HepG2 (cell line): ENCODE measurements at regions not wholly inside any gene's neighbourhood (a gene's known extent, or its start where the extent isn't known, plus 50 kb on each side); places are given as distances from the start of the nearest gene placed in this dataset.
A peak's percentile ranks its signal among the peaks of the same experiment; 100 is the strongest.

Experiments
- ATAC-seq: fragments of 200-7000 bp; cut with Tn5 transposase; 3 replicates; pipeline ENCODE4 v1.9.1; 2020; ENCODE audit warnings: mild to moderate bottlenecking, moderate library complexity
- BruUV-seq: library from RNA; stranded (reverse); fragments of 400-500 nt; replicated peaks from 2 replicates; lab custom pipeline; 2021; lab: Mats Ljungman, UMichigan
- CTCF ChIA-PET: fragments of 300-600 bp; formaldehyde crosslinking; extraction: SDS; loops from one replicate; lab custom pipeline; 2021; ENCODE audit warnings: low total read pairs, inconsistent platforms, low intra/inter-chr PET ratio; lab: Yijun Ruan, JAX
- POLR2A ChIA-PET: fragments of 350-600 bp; sonication (Branson Sonifier 250); formaldehyde crosslinking; loops from one replicate; lab custom pipeline; 2020; ENCODE audit warnings: antibody characterized with exemption, inconsistent platforms; lab: Yijun Ruan, JAX
- DNase-seq: peaks from one replicate; pipeline ENCODE4 v3.0.0-alpha.2; 2015; ENCODE audit warnings: low spot score
- FAIRE-seq: peaks from 3 replicates; lab custom pipeline; 2011; peaks lifted over from hg19 to GRCh38; lab: Jason Lieb, UNC
- H2AFZ ChIP-seq: one replicate; pipeline ENCODE4 v1.6.1; 2011; ENCODE audit warnings: low read length, inconsistent platforms
- H3K27ac ChIP-seq: fragments of 300-600 bp; 3 replicates; pipeline ENCODE4 v1.8.0; 2011; ENCODE audit warnings: mixed run types, mild to moderate bottlenecking, mixed read lengths, low read length, inconsistent platforms; ENCODE audit not compliant: insufficient read depth; ENCODE audit errors: extremely low read length
- H3K27me3 ChIP-seq, 2 experiments: fragments of 200-600 bp in 1 of 2; 2 replicates in 1 of 2; 3 replicates in 1 of 2; pipeline versions ENCODE4 v1.6.0 to v1.8.0; 2011; ENCODE audit warnings: low read length in 2 of 2, mild to moderate bottlenecking in 2 of 2, moderate library complexity in 2 of 2, inconsistent platforms in 1 of 2; ENCODE audit not compliant: insufficient read depth in 2 of 2, control insufficient read depth in 1 of 2
- H3K36me3 ChIP-seq, 2 experiments: fragments of 200-600 bp in 1 of 2; replicated peaks in 1 of 2; 2 replicates in 1 of 2; 3 replicates in 1 of 2; pipeline versions ENCODE4 v1.5.1 to v1.8.0; 2011; ENCODE audit warnings: low read length in 2 of 2, inconsistent platforms in 1 of 2; ENCODE audit not compliant: insufficient read depth in 2 of 2, control insufficient read depth in 1 of 2
- H3K4me1 ChIP-seq: 2 replicates; pipeline ENCODE4 v1.5.1; 2012; ENCODE audit warnings: low read length, inconsistent platforms; ENCODE audit not compliant: insufficient read depth
- H3K4me2 ChIP-seq: 2 replicates; pipeline ENCODE4 v1.6.0; 2011; ENCODE audit warnings: low read depth, low read length, inconsistent platforms
- H3K4me3 ChIP-seq, 3 experiments: fragments of 200-600 bp in 1 of 3; sonication (generic), shearing (Covaris generic) in 1 of 3; replicated peaks in 1 of 3; 2 replicates each; pipeline ENCODE4 v1.5.1; 2011 to 2016; ENCODE audit warnings: low read length in 3 of 3, inconsistent platforms in 2 of 3, low read depth in 2 of 3, mild to moderate bottlenecking in 2 of 3, control low read depth in 1 of 3, mixed read lengths in 1 of 3; ENCODE audit not compliant: insufficient read depth in 1 of 3
- H3K79me2 ChIP-seq: one replicate; pipeline ENCODE4 v1.6.1; 2011; ENCODE audit warnings: low read length, inconsistent platforms; ENCODE audit not compliant: insufficient read depth
- H3K9ac ChIP-seq: 2 replicates; pipeline ENCODE4 v1.6.0; 2011; ENCODE audit warnings: mild to moderate bottlenecking, low read depth, low read length, inconsistent platforms; ENCODE audit not compliant: insufficient read depth
- H3K9me3 ChIP-seq: 2 replicates; pipeline ENCODE4 v1.5.1; 2012; ENCODE audit warnings: mild to moderate bottlenecking, low read length
- H4K20me1 ChIP-seq: 2 replicates; pipeline ENCODE4 v1.6.0; 2011; ENCODE audit warnings: inconsistent platforms, mild to moderate bottlenecking, low read length, moderate library complexity; ENCODE audit not compliant: insufficient read depth
- CENPT ChIP-seq: sonication (generic); formaldehyde crosslinking; IDR thresholded peaks from 2 replicates; pipeline ENCODE4 v1.8.0; 2022; ENCODE audit warnings: low read depth, mild to moderate bottlenecking, moderate library complexity, missing genetic modification reagents
- HOXA7 ChIP-seq: sonication (generic); formaldehyde crosslinking; IDR thresholded peaks from 2 replicates; pipeline ENCODE4 v1.8.1; 2022; ENCODE audit warnings: mild to moderate bottlenecking, missing genetic modification reagents, moderate library complexity
- JARID2 ChIP-seq: sonication (generic); formaldehyde crosslinking; IDR thresholded peaks from 2 replicates; pipeline ENCODE4 v1.8.1; 2023; ENCODE audit warnings: missing genetic modification reagents, inconsistent platforms; ENCODE audit not compliant: insufficient replicate concordance
- KDM2A ChIP-seq: sonication (generic); formaldehyde crosslinking; IDR thresholded peaks from 2 replicates; pipeline ENCODE4 v1.4.0; 2020; ENCODE audit warnings: low read depth, missing genetic modification reagents, borderline replicate concordance
- KLF13 ChIP-seq: sonication (generic); formaldehyde crosslinking; IDR thresholded peaks from 2 replicates; pipeline ENCODE4 v1.4.0; 2020; ENCODE audit warnings: mild to moderate bottlenecking, missing genetic modification reagents
- ZNF556 ChIP-seq: sonication (generic); formaldehyde crosslinking; IDR thresholded peaks from 2 replicates; pipeline ENCODE4 v1.4.0; 2020; ENCODE audit warnings: mild to moderate bottlenecking, missing genetic modification reagents, borderline replicate concordance
- ZNF737 ChIP-seq: sonication (generic); formaldehyde crosslinking; IDR thresholded peaks from 2 replicates; pipeline ENCODE4 v1.5.0; 2020; ENCODE audit warnings: missing genetic modification reagents, mild to moderate bottlenecking, borderline replicate concordance
- ZNF766 ChIP-seq: sonication (generic); formaldehyde crosslinking; IDR thresholded peaks from 2 replicates; pipeline ENCODE4 v1.5.0; 2020; ENCODE audit warnings: missing genetic modification reagents, borderline replicate concordance
- WGBS: methylation state at CpG from one replicate; pipeline ENCODE4 v1.1.6; 2017; ENCODE audit warnings: low lambda C conversion rate; 5-methylcytosine and 5-hydroxymethylcytosine counted together
- in situ Hi-C: cut with HindIII; loops from 2 replicates; pipeline ENCODE4 v1.10.0; 2017; ENCODE audit warnings: low pct_unique_long_range_greater_than_20kb; ENCODE audit not compliant: extremely low pct_ligation_motif_present
- intact Hi-C: fragments of 100-400 bp; cut with micrococcal nuclease; formaldehyde crosslinking; loops from one replicate; pipeline ENCODE4 v1.10.0; 2022; ENCODE audit not compliant: unreplicated experiment
- TF ChIP-seq, protein P1 (sequence below): fragments of 450-650 bp; IDR thresholded peaks from 2 replicates; pipeline ENCODE4 v1.6.1; 2016
- TF ChIP-seq, protein P2 (sequence below): sonication (generic); formaldehyde crosslinking; IDR thresholded peaks from 2 replicates; pipeline ENCODE4 v1.8.0; 2023; ENCODE audit warnings: mild to moderate bottlenecking, missing genetic modification reagents
- TF ChIP-seq, protein P3 (sequence below): sonication (generic); formaldehyde crosslinking; IDR thresholded peaks from 2 replicates; pipeline ENCODE4 v1.5.1; 2020; ENCODE audit warnings: missing genetic modification reagents, mild to moderate bottlenecking, borderline replicate concordance
- TF ChIP-seq, protein P4 (sequence below): sonication (generic); formaldehyde crosslinking; IDR thresholded peaks from 2 replicates; pipeline ENCODE4 v1.4.0; 2020; ENCODE audit warnings: mild to moderate bottlenecking, missing genetic modification reagents

- intact Hi-C loops, result no loop called here
- WGBS, result 7% methylated on average over 3 of the region's 3 CpGs
- BruUV-seq, result no TSS peak
- no peak overlapping the region for H3K9ac ChIP-seq
- POLR2A ChIA-PET, result no interaction called here
- H3K4me1 ChIP-seq, result no peaks in the 10 kb centered on the region
- no peak overlapping the region for H3K4me3 ChIP-seq
- in situ Hi-C loops, result no loop called here
- no peak for TF ChIP-seq ZNF737 (CRISPR knock-in tag)
- TF ChIP-seq, protein P1, sequence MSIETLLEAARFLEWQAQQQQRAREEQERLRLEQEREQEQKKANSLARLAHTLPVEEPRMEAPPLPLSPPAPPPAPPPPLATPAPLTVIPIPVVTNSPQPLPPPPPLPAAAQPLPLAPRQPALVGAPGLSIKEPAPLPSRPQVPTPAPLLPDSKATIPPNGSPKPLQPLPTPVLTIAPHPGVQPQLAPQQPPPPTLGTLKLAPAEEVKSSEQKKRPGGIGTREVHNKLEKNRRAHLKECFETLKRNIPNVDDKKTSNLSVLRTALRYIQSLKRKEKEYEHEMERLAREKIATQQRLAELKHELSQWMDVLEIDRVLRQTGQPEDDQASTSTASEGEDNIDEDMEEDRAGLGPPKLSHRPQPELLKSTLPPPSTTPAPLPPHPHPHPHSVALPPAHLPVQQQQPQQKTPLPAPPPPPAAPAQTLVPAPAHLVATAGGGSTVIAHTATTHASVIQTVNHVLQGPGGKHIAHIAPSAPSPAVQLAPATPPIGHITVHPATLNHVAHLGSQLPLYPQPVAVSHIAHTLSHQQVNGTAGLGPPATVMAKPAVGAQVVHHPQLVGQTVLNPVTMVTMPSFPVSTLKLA, result peak; percentile 95
- no peak overlapping the region for H2AFZ ChIP-seq
- no peaks in the 10 kb centered on the region for H3K9me3 ChIP-seq
- no peak overlapping the region for H3K27ac ChIP-seq
- DNase-seq, result no peak
- CTCF ChIA-PET, result no interaction called here
- H4K20me1 ChIP-seq, result no peaks in the 10 kb centered on the region
- FAIRE-seq, result no peak
- ATAC-seq, result no peak
- H3K27me3 ChIP-seq, result no peaks in the 10 kb centered on the region
- no peaks in the 10 kb centered on the region for H3K79me2 ChIP-seq
- H3K36me3 ChIP-seq, result no peaks in the 10 kb centered on the region
- no peak overlapping the region for H3K4me2 ChIP-seq
Measured at GRCh38 chr10:1841759-1842158, 104.4 kb upstream of the ADARB2 start.

DNA sequence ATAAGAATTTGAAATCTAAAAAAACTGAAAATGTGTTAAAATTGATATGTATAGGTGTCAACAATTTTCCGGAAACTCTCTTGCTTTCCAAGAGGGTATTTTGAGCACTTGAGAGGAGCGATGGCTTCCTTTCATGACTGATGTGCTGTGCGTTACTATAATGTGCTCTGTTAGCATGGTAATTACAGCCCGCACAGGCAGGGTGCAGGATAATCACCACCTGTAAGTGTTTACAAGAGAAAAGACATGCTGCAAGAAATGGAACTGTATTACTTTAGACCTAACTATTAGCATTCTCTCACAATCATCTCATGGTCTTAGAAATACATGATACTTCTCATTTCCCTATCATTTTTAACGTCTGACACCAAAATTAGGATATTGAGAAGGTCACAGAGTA lies 92.4 kb upstream of the ADARB2 start:
- ChIA-PET POLR2A (no interaction called here), CTCF (no interaction called here)
- no peaks in the 10 kb centered on the region for H3K36me3 ChIP-seq
- H3K27me3 ChIP-seq, result peaks cover 0 to 1% of the 10 kb centered on the region in 2 experiments; a peak in 2 of 5 replicates
- no peaks in the 10 kb centered on the region for H3K4me1 ChIP-seq
- FAIRE-seq (no peak), ATAC-seq (no peak), DNase-seq (no peak)
- in situ Hi-C loops (no loop called here), intact Hi-C loops (no loop called here)
- H3K79me2 ChIP-seq, result no peaks in the 10 kb centered on the region
- no peak overlapping the region for H2AFZ ChIP-seq
- WGBS, result 31% methylated on average over 5 of the region's 5 CpGs
- H4K20me1 ChIP-seq, result no peaks in the 10 kb centered on the region
- BruUV-seq, result no TSS peak
- H3K4me2 ChIP-seq, result no peak overlapping the region
- H3K9me3 ChIP-seq, result peaks cover 5% of the 10 kb centered on the region; the same call in 1 of the 2 replicates
- no peak overlapping the region for H3K9ac ChIP-seq
- no peak overlapping the region for H3K27ac ChIP-seq
- H3K4me3 ChIP-seq, result no peak overlapping the region
- TF ChIP-seq ZNF766 (CRISPR knock-in tag), result no peak
- no peak for TF ChIP-seq HOXA7 (CRISPR knock-in tag)
- TF ChIP-seq, protein P2, sequence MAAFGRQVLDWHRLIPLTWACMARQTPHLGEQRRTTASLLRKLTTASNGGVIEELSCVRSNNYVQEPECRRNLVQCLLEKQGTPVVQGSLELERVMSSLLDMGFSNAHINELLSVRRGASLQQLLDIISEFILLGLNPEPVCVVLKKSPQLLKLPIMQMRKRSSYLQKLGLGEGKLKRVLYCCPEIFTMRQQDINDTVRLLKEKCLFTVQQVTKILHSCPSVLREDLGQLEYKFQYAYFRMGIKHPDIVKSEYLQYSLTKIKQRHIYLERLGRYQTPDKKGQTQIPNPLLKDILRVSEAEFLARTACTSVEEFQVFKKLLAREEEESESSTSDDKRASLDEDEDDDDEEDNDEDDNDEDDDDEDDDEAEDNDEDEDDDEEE, result no peak
- no peak for TF ChIP-seq KDM2A
- no peak for TF ChIP-seq ZNF556 (CRISPR knock-in tag)
- TF ChIP-seq, protein P3, sequence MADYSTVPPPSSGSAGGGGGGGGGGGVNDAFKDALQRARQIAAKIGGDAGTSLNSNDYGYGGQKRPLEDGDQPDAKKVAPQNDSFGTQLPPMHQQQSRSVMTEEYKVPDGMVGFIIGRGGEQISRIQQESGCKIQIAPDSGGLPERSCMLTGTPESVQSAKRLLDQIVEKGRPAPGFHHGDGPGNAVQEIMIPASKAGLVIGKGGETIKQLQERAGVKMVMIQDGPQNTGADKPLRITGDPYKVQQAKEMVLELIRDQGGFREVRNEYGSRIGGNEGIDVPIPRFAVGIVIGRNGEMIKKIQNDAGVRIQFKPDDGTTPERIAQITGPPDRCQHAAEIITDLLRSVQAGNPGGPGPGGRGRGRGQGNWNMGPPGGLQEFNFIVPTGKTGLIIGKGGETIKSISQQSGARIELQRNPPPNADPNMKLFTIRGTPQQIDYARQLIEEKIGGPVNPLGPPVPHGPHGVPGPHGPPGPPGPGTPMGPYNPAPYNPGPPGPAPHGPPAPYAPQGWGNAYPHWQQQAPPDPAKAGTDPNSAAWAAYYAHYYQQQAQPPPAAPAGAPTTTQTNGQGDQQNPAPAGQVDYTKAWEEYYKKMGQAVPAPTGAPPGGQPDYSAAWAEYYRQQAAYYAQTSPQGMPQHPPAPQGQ (CRISPR knock-in tag), result no peak
- no peak for TF ChIP-seq JARID2 (CRISPR knock-in tag)
- no peak for TF ChIP-seq KLF13 (CRISPR knock-in tag)
- TF ChIP-seq, protein P4, sequence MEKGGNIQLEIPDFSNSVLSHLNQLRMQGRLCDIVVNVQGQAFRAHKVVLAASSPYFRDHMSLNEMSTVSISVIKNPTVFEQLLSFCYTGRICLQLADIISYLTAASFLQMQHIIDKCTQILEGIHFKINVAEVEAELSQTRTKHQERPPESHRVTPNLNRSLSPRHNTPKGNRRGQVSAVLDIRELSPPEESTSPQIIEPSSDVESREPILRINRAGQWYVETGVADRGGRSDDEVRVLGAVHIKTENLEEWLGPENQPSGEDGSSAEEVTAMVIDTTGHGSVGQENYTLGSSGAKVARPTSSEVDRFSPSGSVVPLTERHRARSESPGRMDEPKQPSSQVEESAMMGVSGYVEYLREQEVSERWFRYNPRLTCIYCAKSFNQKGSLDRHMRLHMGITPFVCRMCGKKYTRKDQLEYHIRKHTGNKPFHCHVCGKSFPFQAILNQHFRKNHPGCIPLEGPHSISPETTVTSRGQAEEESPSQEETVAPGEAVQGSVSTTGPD, result no peak
- TF ChIP-seq CENPT, result no peak
